OCI-LY1 (cell line): ENCODE measurements at regions not wholly inside any gene's neighbourhood (a gene's known extent, or its start where the extent isn't known, plus 50 kb on each side); places are given as distances from the start of the nearest gene placed in this dataset.

Source experiments
- CTCF ChIP-seq: fragments of 200-600 bp; sonication (generic), shearing (Covaris generic); IDR thresholded peaks from 2 replicates; pipeline ENCODE4 v1.5.1; 2017; ENCODE audit warnings: mild to moderate bottlenecking, antibody characterized with exemption, low read length, moderate library complexity, mixed read lengths
- EZH2 ChIP-seq: fragments of 200-600 bp; sonication (generic), shearing (Covaris generic); IDR thresholded peaks from 2 replicates; pipeline ENCODE4 v1.8.0; 2017; ENCODE audit warnings: borderline replicate concordance, mixed run types, mild to moderate bottlenecking, antibody characterized with exemption, low read length, moderate library complexity, mixed read lengths

- TF ChIP-seq CTCF (no peak), EZH2 (no peak)
Measured at GRCh38 chr7:3210531-3210930, 90.5 kb upstream of the SDK1 start.
